ENCODE measurements at regions not wholly inside any gene's neighbourhood (a gene's known extent, or its start where the extent isn't known, plus 50 kb on each side); places are given as distances from the start of the nearest gene placed in this dataset.

DNA sequence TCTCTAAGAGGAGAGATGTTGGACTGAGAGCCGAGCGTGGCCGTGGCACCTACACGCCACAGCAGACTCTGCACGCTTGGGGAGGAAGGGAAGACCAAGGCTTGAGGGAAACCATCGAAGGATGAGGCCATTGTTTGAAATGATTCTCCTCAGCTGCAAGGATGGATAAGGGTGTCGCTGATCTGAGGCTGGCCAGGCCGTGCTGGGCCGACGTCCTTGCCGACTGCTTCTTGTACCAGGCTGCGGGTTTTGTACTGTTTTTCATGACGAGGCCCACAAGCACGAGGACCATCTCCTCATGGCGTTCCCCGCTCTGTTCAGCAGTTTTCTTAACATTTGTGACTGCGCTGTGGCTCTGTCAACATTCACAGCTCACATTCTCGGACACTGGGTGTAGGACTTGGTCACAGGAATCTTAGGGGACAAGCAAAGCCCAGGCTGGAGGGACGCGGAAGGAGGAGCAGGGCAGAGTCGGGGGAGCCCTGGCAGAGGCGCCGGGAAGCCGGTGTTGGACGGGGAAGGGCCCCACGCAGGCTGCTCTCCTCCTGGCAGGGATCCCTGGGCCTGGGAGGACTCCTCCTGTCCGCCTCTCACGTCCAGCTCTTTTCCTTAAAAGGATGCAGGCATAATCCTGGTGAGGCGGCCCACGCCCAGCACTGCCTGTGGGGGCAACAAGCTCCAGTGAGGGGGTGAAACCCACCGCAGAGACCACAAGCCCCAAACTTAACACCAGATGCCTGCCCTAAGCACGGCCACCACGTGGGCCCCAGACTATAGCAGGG is 259.0 kb upstream of the SALL3 start:
- no peak for DNase-seq

DNA sequence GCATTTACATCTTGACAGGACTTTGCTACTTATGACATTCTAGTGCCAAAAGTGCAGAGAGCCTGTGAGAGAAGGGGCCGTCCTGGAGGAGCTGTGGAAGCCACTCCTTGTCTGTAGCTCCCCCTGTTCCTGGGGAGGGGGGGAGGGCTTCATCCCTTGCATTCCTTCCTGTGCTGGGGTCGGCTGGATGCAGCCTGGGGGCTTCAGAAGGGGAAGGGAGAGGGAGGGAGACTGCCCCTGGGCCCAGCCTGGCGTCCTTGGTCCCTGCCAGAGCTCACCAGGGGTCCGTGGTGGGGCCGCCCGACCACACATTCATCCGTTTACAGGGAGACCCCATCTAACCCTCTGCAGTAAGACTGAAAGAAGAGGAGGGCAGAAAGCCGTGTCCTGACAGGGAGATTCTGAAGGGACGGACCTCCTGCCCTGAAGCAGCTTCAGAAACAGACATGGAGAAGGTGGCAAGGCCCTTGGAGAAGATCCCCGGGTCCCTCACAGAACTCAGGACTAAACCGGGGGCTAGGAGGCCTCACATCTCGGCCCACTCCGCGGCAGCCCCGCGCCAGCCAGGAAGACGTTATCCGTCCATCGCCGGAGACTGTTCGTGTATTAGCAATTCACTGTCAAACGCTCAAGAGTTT is 258.3 kb upstream of the SALL3 start:
- DNase-seq: no peak

DNA sequence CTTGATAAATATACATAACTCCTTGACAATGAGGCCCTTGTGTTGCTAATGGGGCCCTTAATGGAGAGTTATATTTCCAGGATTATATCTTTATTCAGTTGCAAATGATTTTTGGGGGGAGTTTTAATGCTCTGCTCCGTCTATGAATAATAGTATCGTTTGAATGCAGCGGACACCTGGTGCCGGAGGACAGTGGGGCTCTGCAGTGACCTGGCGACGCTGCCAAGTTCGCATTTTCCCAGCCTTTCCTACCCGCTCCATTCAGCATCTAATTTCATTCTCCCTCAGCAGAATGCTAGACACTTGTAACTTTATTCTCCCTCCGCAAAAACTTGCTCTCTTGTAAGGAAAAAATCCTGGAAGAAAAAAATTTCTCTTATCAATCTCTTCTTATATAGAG is 257.6 kb upstream of the SALL3 start:
- no peak for DNase-seq

DNA sequence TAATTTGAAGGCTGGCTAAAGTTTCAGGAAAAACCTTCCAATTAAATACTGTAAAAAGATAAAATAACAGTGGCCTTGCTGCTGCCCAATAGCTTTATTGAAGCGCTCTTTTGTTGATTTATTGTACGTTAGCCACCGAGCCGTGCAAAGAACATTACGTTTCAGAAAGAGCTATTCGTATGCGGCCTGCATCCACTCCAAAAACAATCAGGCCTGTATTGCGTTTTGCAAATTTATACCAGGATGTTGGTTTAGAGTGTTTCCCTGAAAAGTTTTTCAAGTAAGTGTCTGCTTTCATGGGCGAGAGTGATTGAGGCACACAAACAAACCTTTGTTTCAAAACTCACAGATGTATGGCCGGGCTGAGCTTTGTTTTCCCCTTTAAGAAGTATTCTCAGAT is 257.2 kb upstream of the SALL3 start:
- no peak for DNase-seq

DNA sequence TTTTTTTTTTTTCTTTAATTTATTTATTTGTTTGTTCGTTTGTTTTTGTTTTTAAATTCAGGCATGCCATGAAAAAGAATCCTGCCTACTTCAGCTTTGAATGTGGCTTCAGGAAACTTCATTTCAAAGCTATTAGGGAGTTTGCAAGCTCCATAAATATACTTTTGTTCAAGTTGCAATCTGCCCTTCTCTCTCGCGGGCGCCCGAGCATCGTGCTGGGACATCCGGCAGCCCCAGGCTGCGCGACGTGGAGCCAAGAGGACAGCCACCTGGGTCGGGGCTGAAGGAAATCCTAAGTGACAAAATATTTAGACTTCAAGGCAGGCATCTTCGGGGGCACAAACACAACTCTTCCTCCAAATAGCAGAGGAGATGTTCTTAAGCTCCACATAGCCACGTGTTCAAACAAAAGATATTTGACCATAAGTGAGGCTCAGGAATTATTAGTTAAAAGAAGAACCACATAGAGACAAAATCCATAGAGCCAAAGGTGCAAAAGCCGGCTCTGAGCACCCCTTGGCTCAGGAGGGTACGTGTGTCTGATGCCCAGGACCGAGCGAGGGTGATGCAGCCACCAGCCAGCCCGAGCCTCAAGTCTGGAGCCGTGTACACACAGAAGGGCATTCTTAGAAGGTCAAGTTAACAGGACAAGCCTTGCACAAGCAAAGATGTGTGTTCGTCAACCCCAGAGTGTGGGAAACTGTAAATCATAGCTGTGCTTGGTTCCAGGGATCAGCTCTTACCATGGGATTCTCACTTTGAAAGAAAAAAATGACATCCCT is 256.5 kb upstream of the SALL3 start:
- DNase-seq: no peak

DNA sequence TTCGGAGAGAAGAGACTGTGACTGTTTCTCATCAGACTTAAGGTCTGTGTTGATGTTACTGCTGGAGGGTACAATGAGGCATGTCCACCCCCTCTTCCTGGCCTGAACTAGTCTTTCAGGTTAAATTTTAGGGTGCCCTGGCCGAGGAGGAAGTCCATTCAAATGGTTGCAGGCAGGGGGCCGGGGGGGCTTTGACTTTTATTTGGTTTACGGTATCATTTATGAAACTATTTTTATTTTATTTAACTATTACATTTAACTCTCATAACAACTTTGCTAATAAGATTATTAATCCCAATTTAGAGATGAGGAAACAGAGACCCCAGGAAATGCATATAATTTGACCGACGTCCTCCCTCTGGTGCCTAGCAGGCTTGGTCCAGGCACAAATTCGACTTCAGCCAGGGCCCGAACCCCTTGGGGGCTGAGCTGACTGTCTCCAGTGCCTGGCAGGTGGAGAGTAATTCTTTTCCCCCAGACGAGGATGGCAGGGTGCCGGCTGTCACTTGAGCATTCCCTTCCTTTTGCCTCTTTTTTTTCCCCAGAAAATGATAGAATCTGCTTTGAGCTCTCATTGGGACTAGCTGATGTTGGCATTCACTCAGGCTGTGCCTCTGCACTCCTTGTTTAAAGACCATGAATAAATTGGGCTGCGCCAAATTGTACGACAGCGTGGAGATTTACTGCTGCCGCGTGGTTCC is 255.3 kb upstream of the SALL3 start:
- no peak for DNase-seq

DNA sequence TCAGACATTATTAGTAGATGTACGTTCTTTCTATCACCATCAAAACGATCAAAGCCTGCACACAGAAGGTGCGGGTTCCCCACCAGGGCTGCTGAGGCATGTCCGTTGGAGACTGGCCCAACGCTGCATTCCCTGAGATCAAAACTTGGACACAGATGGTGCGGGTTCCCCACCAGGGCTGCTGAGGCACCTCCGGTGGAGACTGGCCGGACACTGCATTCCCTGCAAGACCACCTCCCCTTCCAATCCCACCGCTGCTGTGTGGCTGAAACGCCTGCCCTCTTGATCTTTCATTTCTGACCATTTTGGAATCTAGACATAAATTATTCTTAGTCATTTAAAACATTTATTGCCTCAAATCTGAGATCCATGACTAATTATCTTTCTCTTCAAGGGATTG is 254.2 kb upstream of the SALL3 start:
- DNase-seq: no peak

DNA sequence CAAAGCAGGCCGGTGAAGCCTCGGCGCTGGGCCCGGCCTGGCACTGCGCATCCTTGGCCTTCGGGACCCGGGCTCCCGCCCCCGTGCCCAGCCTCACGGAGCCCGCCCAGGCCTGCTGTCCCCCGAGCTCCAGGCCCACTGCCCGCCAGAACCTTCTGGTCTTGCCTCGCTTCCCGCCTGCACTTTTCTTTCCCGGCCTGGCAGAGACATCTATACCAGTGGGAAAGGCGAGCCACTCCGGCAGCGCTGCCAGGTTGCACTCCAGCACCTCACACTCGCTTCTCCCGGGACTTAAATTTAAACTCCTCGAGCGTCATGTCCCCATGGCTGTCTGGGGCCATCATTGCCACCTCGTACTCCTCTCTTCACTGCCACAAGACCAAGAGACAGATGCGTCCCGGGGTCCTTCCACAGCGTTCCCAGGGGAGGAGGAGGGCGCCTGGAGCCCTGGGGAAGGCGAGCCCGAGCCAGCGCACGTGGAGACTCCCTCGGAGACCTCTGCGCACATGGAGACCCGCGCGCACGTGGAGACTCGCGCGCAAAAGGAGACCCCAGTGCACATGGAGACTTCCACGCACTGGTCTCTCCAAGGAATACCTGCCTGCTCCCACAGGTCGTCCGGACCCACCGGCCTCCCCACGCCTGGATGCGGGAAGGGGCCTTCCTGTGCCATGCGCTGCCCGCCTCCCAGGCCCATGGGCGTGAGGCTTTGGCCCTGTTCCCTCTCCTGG is 253.1 kb upstream of the SALL3 start:
- no peak for DNase-seq

DNA sequence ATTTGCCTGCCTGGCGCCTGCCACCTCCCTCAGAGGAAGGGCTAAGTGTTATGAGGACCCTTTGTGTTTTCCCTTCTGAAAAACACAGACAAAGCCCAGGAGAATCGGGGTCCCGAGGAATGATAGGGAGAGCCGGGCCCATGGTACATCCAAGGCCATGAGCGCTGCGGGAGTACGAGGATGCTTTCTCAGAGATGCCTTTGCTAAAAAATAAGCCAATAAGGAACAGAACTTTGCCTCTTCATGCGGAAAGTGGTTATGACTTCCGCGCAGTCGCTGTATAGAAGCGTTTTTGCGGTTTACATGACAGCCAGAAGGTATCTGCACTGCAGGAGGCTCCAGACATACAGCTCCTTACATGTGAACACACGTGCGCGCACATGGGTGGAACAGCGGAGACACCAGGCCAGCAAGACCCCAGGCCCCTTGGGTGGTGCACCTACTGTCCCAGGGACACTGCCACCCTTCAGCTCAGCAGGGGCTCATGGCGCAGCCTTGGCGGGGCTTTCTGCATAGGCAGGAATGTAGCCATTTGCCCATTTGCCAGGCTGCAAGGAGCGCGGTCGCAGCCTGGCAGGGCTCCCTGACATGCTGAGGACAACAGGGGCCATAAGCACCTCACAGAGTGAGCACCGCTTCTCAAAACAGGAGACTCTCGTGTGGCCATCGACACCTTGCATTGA is 252.4 kb upstream of the SALL3 start:
- no peak for DNase-seq

DNA sequence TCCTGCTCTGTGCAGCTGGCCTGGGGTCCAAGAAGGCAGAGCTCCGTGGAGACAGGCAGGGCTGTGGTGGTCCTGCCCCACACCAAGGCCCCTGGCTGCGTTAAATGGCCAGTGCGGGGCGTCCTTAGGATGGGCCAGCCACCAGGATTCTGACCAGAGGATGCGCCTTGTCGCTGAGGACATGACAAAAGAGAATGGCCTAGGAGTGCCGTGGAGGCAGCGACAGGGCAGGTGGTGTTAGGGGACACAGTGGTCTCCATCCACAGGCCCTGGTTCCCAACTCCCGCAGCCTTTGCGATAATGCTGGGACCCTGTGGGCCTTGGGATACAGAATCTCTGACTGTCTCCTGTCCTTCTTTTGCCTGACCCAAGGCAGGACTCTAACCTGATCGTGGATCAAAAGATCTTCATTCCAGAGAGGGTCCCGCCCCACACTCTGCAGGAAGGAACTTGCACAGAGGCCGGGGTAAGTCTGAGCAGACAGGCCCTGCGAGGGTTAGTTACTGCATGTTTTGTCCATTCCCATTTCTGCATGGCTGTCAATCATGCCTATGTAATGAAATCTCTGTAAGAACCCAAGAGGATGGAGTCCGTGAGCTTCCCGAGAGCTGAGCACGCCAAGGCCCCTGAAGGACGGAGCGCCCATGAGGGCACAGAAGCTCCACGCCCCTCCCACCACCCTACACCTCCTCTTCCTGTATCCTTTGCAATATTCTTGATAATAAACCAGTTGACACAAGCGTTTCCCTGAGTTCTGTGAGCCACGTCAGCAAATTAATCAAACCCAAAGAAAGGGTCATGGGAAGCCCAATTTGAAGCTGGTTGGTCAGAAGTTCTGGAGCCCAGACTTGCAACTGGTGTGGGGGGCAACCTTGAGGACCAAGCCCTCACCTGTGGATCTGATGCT is 251.5 kb upstream of the SALL3 start:
- no peak for DNase-seq

DNA sequence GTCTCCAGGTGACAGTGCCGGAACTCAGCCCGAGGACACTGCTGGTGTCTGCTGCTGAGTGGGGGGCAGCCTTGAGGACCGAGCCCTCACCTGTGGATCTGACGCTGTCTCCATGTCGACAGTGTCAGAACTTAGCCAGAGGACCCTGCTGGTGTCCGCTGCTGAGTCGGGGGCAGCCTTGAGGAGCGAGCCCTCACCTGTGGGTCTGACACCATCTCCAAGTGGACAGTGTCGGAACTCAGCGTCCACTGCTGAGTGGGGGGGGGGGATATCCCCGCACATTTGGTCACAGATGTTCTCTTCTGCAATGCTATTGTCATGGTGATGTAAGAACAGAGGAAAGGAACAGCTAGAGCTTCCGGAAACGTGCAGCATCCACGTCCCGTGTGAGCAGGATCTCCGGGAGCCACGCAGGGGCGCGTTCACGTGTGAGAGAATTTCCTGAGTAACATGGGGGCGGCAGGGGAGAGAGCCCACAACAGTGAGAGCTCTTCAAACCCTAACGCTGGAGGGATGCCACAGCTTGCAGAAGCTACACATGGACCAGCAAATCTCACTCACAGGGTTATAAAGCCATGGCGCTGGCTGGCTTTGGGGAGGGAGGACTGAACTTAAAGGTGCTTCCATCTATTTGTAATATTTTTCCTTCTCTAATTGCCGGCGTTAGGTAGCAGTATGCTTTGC is 250.7 kb upstream of the SALL3 start:
- DNase-seq: no peak

DNA sequence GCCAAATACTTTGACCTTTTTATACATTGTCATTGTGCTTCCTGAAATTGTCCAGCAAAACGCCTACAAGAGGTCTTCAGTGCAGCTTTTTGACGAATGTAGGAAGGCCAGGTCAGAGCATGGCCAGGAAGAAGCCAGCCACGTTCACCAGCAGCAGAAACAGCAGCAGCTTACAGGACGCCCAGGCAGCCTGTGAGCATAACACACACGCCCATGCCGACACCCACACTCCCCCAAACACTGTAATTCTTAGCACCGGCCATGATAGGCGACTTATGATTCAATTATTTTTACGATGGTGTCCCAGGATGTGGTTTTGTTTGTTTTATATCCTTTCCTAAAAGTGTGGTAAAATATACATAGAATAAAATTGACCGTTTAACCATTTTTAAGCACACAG is 249.1 kb upstream of the SALL3 start:
- DNase-seq: no peak

DNA sequence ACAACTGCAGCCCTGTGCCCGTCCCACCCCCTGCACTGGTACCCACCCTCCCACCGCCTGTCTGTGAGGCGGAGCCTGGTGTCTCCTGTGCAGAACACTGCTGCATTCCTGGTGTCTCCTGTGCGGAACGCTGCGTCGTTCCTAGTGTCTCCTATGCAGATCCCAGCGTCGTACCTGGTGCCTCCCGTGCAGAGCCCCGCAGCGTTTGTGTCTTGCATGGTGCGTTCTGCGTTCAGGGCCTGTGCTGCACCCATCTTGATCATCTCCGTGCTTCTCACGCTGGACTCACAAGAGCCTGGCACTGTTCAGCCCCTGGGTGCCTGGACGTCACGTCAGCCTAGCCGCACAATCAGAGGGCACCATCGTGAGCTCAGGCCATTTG is 248.6 kb upstream of the SALL3 start:
- no peak for DNase-seq

DNA sequence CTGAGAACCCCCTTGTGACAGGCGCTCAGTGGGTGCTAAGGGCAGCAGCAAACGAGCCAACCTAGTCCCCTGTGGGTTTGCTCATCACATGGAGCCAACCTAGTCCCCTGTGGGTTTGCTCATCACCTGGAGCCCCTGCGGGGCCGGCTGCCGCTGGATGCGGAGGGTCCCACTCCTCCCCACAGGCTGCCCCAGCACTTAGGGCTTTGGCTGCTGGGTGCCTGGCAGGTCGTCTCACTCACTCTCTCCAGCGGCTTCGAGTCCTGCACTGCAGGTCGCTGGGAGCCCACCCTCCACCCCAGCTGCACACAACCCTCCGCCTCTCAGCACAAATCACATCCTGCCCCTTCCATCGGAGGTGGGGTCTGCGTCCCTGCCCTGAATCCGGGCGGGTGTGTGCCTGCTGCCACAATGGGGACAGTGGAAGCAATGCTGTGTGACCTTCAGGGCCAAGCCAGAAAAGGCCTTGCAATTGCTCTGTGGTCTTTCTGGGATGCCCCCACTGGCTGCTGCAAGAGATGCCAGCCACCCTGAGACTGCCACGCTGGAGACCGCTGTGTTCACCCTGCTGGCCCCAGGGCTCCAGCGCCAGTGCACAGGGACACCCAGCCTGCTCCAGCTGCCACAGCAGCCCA is 248.1 kb upstream of the SALL3 start:
- no peak for DNase-seq

DNA sequence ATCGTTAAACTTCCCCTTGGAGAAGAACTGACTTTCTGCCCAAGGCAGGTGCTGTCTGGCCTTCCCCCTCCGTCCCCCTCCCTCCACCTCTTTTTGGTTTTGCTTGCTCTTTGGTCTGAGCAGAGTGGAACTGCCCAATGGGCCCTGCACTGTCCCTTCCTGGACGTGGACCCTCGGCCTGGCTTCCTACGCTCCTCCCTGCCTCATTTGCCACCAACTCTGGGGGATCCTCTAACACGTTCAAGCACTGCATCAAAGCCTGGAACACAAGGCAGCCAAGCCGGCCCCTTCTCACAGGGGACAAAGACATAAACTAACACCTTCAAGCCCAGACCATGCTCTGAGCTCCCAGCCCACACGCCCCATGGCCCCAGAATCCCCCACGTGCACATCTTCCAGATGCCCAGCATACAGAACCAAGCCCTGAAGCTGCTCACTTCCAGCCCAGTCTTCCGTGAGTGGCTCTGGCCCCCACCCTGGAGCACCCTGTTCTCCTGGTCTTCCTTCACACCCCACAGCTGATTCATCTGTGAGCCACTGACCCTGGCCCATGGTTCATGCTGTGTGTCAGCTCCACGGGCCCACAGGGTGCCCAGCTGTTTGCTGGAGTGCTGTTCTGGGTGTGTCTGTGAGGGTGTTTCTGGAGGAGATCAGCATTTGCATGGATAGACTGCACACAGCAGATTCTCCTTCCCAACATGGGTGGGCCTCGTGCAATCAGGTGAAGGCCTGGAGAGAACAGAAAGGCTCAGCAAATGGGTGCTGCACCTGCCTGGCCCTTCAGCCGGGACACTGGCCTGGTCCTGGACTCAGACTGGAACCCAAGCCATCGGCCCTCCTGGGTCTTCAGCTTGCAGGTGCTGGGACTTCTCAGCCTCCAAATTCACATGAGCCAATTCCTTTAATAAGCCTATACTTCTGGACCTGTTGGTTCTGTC is 247.1 kb upstream of the SALL3 start:
- no peak for DNase-seq

DNA sequence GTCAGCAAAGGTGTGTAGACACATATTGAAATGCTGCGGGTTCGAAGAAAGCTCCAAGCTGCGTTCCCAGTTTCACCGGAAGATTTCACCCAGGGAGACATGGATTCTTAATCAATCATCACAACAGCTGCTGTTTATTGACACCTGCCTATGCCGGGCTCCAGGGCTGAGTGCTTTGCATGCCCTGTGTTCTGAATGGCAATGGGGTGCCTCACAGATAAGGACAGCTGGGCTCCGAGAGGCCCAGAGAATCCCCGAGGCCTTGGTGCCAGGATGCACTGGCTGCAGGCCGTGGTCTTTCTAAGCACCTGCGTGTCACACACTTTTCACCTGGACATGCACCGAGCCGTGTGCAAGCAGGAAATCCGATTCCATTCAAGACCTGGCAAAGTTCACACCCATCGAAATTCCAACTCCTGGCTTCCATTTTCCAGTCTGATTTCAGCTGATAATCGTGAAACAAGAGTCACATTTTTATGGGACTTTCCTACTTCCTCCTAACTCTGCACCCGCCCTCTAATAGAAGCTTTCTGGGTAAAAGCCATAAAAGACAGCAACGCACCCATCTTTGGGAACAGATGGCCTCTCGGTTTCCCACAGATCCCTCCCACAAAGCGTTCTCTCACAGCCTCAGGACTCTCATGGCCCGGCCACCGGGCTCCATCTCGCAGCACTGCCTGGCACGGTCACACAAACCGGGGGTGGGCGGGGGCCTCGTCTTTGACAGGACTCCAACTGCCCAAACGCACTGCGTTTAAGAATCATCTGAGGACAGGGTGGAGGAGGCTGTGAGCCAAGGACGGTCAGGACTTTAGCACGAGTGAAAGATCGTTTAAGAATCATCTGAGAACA is 245.6 kb upstream of the SALL3 start:
- no peak for DNase-seq

DNA sequence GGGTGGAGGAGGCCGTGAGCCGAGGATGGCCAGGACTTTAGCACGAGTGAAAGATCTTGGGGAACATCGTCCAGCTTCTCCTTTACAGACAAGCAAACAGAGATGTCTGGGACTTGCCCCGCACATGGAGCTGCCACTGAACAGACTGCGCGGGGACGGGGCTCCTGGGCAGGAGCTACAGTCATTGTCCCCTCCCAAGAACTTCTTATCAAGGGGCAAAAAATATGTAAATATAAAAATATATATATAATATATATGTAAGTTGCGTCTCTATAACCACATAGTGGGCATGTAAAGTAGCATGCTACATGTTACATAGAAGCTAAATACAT is 245.0 kb upstream of the SALL3 start:
- no peak for DNase-seq
